Activated CD4-positive, CD25-positive, alpha-beta regulatory T cell treated with anti-CD3 and anti-CD28 coated beads, Interleukin-2, amount 50 U/mL, for 72 hours (primary cell): ENCODE measurements at regions not wholly inside any gene's neighbourhood (a gene's known extent, or its start where the extent isn't known, plus 50 kb on each side); places are given as distances from the start of the nearest gene placed in this dataset.

ENCODE experiments used
- DNase-seq: peaks from one replicate; pipeline ENCODE4 v3.0.0; 2021

GRCh38 chr2:41828052-41828643 lies 219.7 kb upstream of the PKDCC start:
- no peak for DNase-seq

GRCh38 chr2:41829052-41829451 lies 218.8 kb upstream of the PKDCC start:
- no peak for DNase-seq

GRCh38 chr2:41830600-41830999 lies 217.2 kb upstream of the PKDCC start:
- DNase-seq = no peak

GRCh38 chr2:41832218-41832617 lies 215.6 kb upstream of the PKDCC start:
- DNase-seq = no peak

GRCh38 chr2:41835401-41835800 lies 212.4 kb upstream of the PKDCC start:
- DNase-seq = no peak

GRCh38 chr2:41836948-41837347 lies 210.9 kb upstream of the PKDCC start:
- DNase-seq = no peak

GRCh38 chr2:41837610-41838009 lies 210.2 kb upstream of the PKDCC start:
- DNase-seq = no peak

GRCh38 chr2:41840702-41841551 lies 206.9 kb upstream of the PKDCC start:
- DNase-seq = peak; percentile 97

- no peak for DNase-seq
Measured at GRCh38 chr2:41846962-41847361, 200.9 kb upstream of the PKDCC start.

- no peak for DNase-seq
Measured at GRCh38 chr2:41847744-41848441, 199.9 kb upstream of the PKDCC start.

GRCh38 chr2:41851554-41851953 lies 196.3 kb upstream of the PKDCC start:
- DNase-seq = no peak

- no peak for DNase-seq
Measured at GRCh38 chr2:41853427-41854191, 194.2 kb upstream of the PKDCC start.

- DNase-seq = no peak
Measured at GRCh38 chr2:41854227-41854626, 193.6 kb upstream of the PKDCC start.

- no peak for DNase-seq
Measured at GRCh38 chr2:41856946-41857345, 190.9 kb upstream of the PKDCC start.

- DNase-seq = no peak
Measured at GRCh38 chr2:41859615-41860514, 188.0 kb upstream of the PKDCC start.

- DNase-seq = no peak
Measured at GRCh38 chr2:41863062-41863461, 184.8 kb upstream of the PKDCC start.

GRCh38 chr2:41865263-41865662 lies 182.6 kb upstream of the PKDCC start:
- no peak for DNase-seq

- no peak for DNase-seq
Measured at GRCh38 chr2:41867553-41867952, 180.3 kb upstream of the PKDCC start.

GRCh38 chr2:41869542-41870264 lies 178.1 kb upstream of the PKDCC start:
- DNase-seq = peak; percentile 69

GRCh38 chr2:41870265-41870585 lies 177.6 kb upstream of the PKDCC start:
- DNase-seq = no peak

GRCh38 chr2:41871080-41871479 lies 176.7 kb upstream of the PKDCC start:
- no peak for DNase-seq

GRCh38 chr2:41872646-41873045 lies 175.2 kb upstream of the PKDCC start:
- no peak for DNase-seq
